ENCODE measurements at regions not wholly inside any gene's neighbourhood (a gene's known extent, or its start where the extent isn't known, plus 50 kb on each side); places are given as distances from the start of the nearest gene placed in this dataset.

GRCh38 chr10:114748241-114748640 lies 73.3 kb upstream of the FHIP2A start:
- Histone ChIP-seq H3K4me3 (replicated peaks; ENCODE audit: insufficient read depth, low read length) (no peak overlapping the region), H3K27ac (replicated peaks) (no peak overlapping the region), H3K27me3 (ENCODE audit: insufficient read depth, poor library complexity, severe bottlenecking) (peaks cover 3% of the 10 kb centered on the region)
- DNase-seq (ENCODE audit: low read depth in 1 of 2, low spot score in 1 of 2), result no peak
- TF ChIP-seq POLR2AphosphoS5 (IDR thresholded peaks at IDR 0.05; ENCODE audit: low read depth) (no peak), CTCF (IDR thresholded peaks at IDR 0.05; ENCODE audit: insufficient read depth, low read length) (no peak), SPI1 (IDR thresholded peaks at IDR 0.05; ENCODE audit: borderline replicate concordance, low read depth) (no peak), GABPA (IDR thresholded peaks at IDR 0.05; ENCODE audit: low read depth) (no peak)
- TF ChIP-seq, protein P1, sequence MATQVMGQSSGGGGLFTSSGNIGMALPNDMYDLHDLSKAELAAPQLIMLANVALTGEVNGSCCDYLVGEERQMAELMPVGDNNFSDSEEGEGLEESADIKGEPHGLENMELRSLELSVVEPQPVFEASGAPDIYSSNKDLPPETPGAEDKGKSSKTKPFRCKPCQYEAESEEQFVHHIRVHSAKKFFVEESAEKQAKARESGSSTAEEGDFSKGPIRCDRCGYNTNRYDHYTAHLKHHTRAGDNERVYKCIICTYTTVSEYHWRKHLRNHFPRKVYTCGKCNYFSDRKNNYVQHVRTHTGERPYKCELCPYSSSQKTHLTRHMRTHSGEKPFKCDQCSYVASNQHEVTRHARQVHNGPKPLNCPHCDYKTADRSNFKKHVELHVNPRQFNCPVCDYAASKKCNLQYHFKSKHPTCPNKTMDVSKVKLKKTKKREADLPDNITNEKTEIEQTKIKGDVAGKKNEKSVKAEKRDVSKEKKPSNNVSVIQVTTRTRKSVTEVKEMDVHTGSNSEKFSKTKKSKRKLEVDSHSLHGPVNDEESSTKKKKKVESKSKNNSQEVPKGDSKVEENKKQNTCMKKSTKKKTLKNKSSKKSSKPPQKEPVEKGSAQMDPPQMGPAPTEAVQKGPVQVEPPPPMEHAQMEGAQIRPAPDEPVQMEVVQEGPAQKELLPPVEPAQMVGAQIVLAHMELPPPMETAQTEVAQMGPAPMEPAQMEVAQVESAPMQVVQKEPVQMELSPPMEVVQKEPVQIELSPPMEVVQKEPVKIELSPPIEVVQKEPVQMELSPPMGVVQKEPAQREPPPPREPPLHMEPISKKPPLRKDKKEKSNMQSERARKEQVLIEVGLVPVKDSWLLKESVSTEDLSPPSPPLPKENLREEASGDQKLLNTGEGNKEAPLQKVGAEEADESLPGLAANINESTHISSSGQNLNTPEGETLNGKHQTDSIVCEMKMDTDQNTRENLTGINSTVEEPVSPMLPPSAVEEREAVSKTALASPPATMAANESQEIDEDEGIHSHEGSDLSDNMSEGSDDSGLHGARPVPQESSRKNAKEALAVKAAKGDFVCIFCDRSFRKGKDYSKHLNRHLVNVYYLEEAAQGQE (IDR thresholded peaks at IDR 0.05; ENCODE audit: insufficient replicate concordance, low read depth), result no peak

DNA sequence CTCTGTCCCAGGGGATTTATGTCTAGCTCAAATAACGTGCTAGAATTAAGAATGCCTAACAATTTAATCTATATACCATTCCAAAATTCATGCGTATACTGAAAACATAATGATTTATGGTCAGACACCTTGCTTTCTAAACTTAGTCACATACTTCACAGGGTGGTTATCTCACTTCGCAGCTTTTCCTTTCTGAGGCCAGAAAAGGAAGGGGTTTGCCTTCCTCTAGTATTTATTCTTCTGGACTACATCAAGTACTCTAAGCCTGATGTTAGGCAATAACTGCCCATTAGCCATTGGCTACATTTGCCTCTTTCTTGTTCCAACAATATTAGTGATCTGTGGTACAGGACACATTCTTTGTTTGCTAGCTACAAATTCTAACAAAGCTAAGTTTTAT lies 72.6 kb upstream of the FHIP2A start:
- no peak overlapping the region for H3K4me3 ChIP-seq (replicated peaks; ENCODE audit: insufficient read depth, low read length)
- peaks cover 3% of the 10 kb centered on the region for H3K27me3 ChIP-seq (ENCODE audit: insufficient read depth, poor library complexity, severe bottlenecking)
- DNase-seq (ENCODE audit: low read depth in 1 of 2, low spot score in 1 of 2), result no peak
- no peak overlapping the region for H3K27ac ChIP-seq (replicated peaks)
- no peak for TF ChIP-seq CTCF (IDR thresholded peaks at IDR 0.05; ENCODE audit: insufficient read depth, low read length)
- TF ChIP-seq GABPA (IDR thresholded peaks at IDR 0.05; ENCODE audit: low read depth), result no peak
- no peak for TF ChIP-seq SPI1 (IDR thresholded peaks at IDR 0.05; ENCODE audit: borderline replicate concordance, low read depth)
- TF ChIP-seq POLR2AphosphoS5 (IDR thresholded peaks at IDR 0.05; ENCODE audit: low read depth), result no peak
- TF ChIP-seq, protein P1 (IDR thresholded peaks at IDR 0.05; ENCODE audit: insufficient replicate concordance, low read depth), result no peak

DNA sequence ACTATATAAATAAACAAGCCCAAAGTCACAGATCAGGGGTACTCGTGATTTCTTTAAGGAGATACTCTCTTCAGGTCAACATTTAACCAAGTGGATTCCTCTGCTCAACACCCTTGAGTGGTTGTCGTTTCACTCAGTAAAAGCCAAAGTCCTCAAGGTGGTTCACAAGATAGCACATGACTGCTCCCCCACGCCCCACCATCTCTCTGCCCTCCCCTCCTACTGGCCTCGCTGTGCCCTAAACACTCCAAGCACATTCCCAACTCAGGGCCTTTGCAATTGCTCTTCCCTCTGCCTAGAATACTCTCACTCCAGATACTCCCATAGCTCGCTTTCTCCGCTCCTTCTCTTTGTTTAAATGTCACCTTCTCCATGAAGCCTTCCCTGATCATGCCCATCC lies 72.1 kb upstream of the FHIP2A start:
- DNase-seq (ENCODE audit: low read depth in 1 of 2, low spot score in 1 of 2), result no peak
- no peak overlapping the region for H3K27ac ChIP-seq (replicated peaks)
- H3K27me3 ChIP-seq (ENCODE audit: insufficient read depth, poor library complexity, severe bottlenecking), result peaks cover 3% of the 10 kb centered on the region
- no peak overlapping the region for H3K4me3 ChIP-seq (replicated peaks; ENCODE audit: insufficient read depth, low read length)
- TF ChIP-seq POLR2AphosphoS5 (IDR thresholded peaks at IDR 0.05; ENCODE audit: low read depth), result no peak
- TF ChIP-seq, protein P1 (IDR thresholded peaks at IDR 0.05; ENCODE audit: insufficient replicate concordance, low read depth), result no peak
- TF ChIP-seq SPI1 (IDR thresholded peaks at IDR 0.05; ENCODE audit: borderline replicate concordance, low read depth), result no peak
- no peak for TF ChIP-seq CTCF (IDR thresholded peaks at IDR 0.05; ENCODE audit: insufficient read depth, low read length)
- no peak for TF ChIP-seq GABPA (IDR thresholded peaks at IDR 0.05; ENCODE audit: low read depth)
